KMS-11 (cell line): ENCODE measurements at regions not wholly inside any gene's neighbourhood (a gene's known extent, or its start where the extent isn't known, plus 50 kb on each side); places are given as distances from the start of the nearest gene placed in this dataset.

Experiments
- H2AFZ ChIP-seq: fragments of 200-600 bp; sonication (generic); 2 replicates; pipeline ENCODE4 v1.6.1; 2016; ENCODE audit warnings: antibody characterized with exemption, mixed run types, low read depth
- H3K27ac ChIP-seq: fragments of 200-600 bp; sonication (generic); 2 replicates; pipeline ENCODE4 v1.6.1; 2016; ENCODE audit warnings: mild to moderate bottlenecking, mixed run types
- H3K27me3 ChIP-seq: fragments of 200-600 bp; sonication (generic); 2 replicates; pipeline ENCODE4 v1.6.1; 2017; ENCODE audit warnings: mild to moderate bottlenecking, low read depth, mixed run types, moderate library complexity; ENCODE audit not compliant: insufficient read depth
- H3K36me3 ChIP-seq: fragments of 200-600 bp; sonication (generic); 2 replicates; pipeline ENCODE4 v1.6.1; 2017; ENCODE audit warnings: mild to moderate bottlenecking, mixed run types; ENCODE audit not compliant: insufficient read depth
- H3K4me1 ChIP-seq: fragments of 200-600 bp; sonication (generic); 2 replicates; pipeline ENCODE4 v1.6.1; 2016; ENCODE audit warnings: mild to moderate bottlenecking, low read depth, mixed run types; ENCODE audit not compliant: poor library complexity, severe bottlenecking
- H3K4me2 ChIP-seq: fragments of 200-600 bp; sonication (generic); 2 replicates; pipeline ENCODE4 v1.7.0; 2016; ENCODE audit warnings: mild to moderate bottlenecking, mixed run types
- H3K4me3 ChIP-seq: fragments of 200-600 bp; sonication (generic); IDR thresholded peaks from 2 replicates; pipeline ENCODE4 v1.6.1; 2017; ENCODE audit warnings: low read depth, low read length, mixed read lengths; ENCODE audit not compliant: insufficient read depth
- H3K79me2 ChIP-seq: fragments of 200-600 bp; sonication (generic); 2 replicates; pipeline ENCODE4 v1.6.1; 2016; ENCODE audit warnings: low read depth, mixed run types; ENCODE audit not compliant: insufficient read depth
- H3K9ac ChIP-seq: fragments of 200-600 bp; sonication (generic); 2 replicates; pipeline ENCODE4 v1.6.1; 2016; ENCODE audit warnings: mild to moderate bottlenecking, mixed run types
- H4K20me1 ChIP-seq: fragments of 200-600 bp; sonication (generic); 2 replicates; pipeline ENCODE4 v1.6.1; 2016; ENCODE audit warnings: mild to moderate bottlenecking, mixed run types; ENCODE audit not compliant: insufficient read depth
- TF ChIP-seq, protein P1 (sequence below): fragments of 200-600 bp; sonication (generic); conservative IDR thresholded peaks from 2 replicates; pipeline ENCODE4 v1.6.1; 2017; ENCODE audit warnings: low read depth, mild to moderate bottlenecking, antibody characterized with exemption, low read length, moderate library complexity, mixed read lengths

- Histone ChIP-seq H3K9ac (no peak overlapping the region), H3K4me3 (no peak overlapping the region), H3K36me3 (no peaks in the 10 kb centered on the region), H3K27me3 (no peaks in the 10 kb centered on the region), H3K4me1 (no peaks in the 10 kb centered on the region), H2AFZ (no peak overlapping the region), H3K27ac (no peak overlapping the region), H3K79me2 (no peaks in the 10 kb centered on the region), H3K4me2 (no peak overlapping the region), H4K20me1 (no peaks in the 10 kb centered on the region)
- TF ChIP-seq, protein P1, sequence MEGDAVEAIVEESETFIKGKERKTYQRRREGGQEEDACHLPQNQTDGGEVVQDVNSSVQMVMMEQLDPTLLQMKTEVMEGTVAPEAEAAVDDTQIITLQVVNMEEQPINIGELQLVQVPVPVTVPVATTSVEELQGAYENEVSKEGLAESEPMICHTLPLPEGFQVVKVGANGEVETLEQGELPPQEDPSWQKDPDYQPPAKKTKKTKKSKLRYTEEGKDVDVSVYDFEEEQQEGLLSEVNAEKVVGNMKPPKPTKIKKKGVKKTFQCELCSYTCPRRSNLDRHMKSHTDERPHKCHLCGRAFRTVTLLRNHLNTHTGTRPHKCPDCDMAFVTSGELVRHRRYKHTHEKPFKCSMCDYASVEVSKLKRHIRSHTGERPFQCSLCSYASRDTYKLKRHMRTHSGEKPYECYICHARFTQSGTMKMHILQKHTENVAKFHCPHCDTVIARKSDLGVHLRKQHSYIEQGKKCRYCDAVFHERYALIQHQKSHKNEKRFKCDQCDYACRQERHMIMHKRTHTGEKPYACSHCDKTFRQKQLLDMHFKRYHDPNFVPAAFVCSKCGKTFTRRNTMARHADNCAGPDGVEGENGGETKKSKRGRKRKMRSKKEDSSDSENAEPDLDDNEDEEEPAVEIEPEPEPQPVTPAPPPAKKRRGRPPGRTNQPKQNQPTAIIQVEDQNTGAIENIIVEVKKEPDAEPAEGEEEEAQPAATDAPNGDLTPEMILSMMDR, result no peak
These were observed 64.4 kb upstream of the PTGFR start for GRCh38 chr1:78426408-78426807.

GRCh38 chr1:78427506-78427905 lies 63.3 kb upstream of the PTGFR start:
- no peak overlapping the region for H2AFZ ChIP-seq

GRCh38 chr1:78432016-78432415 lies 58.8 kb upstream of the PTGFR start:
- Histone ChIP-seq H3K27me3 (no peaks in the 10 kb centered on the region), H3K27ac (no peak overlapping the region), H2AFZ (no peak overlapping the region), H3K4me1 (no peaks in the 10 kb centered on the region), H3K4me3 (no peak overlapping the region), H3K79me2 (no peaks in the 10 kb centered on the region), H3K9ac (no peak overlapping the region), H3K36me3 (no peaks in the 10 kb centered on the region), H4K20me1 (no peaks in the 10 kb centered on the region), H3K4me2 (no peak overlapping the region)
- TF ChIP-seq, protein P1, result no peak

More at GRCh38 chr1:78427506-78427905, 63.3 kb upstream of the PTGFR start:
- no peak overlapping the region for H3K4me3 ChIP-seq
- no peaks in the 10 kb centered on the region for H3K4me1 ChIP-seq
- TF ChIP-seq, protein P1, result no peak
- H3K27ac ChIP-seq, result no peak overlapping the region
- no peak overlapping the region for H3K9ac ChIP-seq
- H4K20me1 ChIP-seq, result no peaks in the 10 kb centered on the region
- no peaks in the 10 kb centered on the region for H3K79me2 ChIP-seq
- no peaks in the 10 kb centered on the region for H3K36me3 ChIP-seq
- H3K27me3 ChIP-seq, result no peaks in the 10 kb centered on the region
- no peak overlapping the region for H3K4me2 ChIP-seq

DNA sequence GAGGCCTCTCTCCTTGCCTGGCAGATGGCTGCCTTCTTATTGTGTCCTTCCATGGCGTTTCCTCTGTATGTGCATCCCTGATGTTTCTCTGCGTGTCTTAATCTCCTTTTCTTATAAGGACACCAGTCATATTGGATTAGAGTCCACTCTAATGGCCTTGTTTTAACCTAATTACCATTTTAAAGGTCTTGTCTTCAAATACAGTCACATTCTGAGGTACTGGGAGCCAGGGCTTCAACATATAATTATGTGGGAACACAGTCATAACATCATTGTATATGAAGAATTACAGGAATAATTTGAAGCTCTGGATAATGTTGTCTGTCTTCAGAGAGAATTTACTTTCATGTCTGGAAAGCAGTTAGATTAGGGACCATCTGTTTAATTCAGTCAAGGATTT lies 56.4 kb upstream of the PTGFR start:
- H2AFZ ChIP-seq, result no peak overlapping the region
- H3K79me2 ChIP-seq, result no peaks in the 10 kb centered on the region
- H3K27ac ChIP-seq, result no peak overlapping the region
- no peaks in the 10 kb centered on the region for H3K36me3 ChIP-seq
- TF ChIP-seq, protein P1, result no peak
- H3K9ac ChIP-seq, result no peak overlapping the region
- H3K4me2 ChIP-seq, result no peak overlapping the region
- H3K4me3 ChIP-seq, result no peak overlapping the region
- H3K27me3 ChIP-seq, result no peaks in the 10 kb centered on the region
- H4K20me1 ChIP-seq, result no peaks in the 10 kb centered on the region
- no peaks in the 10 kb centered on the region for H3K4me1 ChIP-seq
